Hindlimb muscle (tissue), 1 donor: ENCODE measurements at regions not wholly inside any gene's neighbourhood (a gene's known extent, or its start where the extent isn't known, plus 50 kb on each side); places are given as distances from the start of the nearest gene placed in this dataset.
"Not testable (repeated sequence)": the region's sequence is repeated elsewhere in the genome, so short reads cannot be mapped to it uniquely, and the experiment has no call there.

ENCODE experiments used
- DNase-seq: peaks from one replicate; pipeline ENCODE4 v3.0.0-alpha.2; 2013

DNA sequence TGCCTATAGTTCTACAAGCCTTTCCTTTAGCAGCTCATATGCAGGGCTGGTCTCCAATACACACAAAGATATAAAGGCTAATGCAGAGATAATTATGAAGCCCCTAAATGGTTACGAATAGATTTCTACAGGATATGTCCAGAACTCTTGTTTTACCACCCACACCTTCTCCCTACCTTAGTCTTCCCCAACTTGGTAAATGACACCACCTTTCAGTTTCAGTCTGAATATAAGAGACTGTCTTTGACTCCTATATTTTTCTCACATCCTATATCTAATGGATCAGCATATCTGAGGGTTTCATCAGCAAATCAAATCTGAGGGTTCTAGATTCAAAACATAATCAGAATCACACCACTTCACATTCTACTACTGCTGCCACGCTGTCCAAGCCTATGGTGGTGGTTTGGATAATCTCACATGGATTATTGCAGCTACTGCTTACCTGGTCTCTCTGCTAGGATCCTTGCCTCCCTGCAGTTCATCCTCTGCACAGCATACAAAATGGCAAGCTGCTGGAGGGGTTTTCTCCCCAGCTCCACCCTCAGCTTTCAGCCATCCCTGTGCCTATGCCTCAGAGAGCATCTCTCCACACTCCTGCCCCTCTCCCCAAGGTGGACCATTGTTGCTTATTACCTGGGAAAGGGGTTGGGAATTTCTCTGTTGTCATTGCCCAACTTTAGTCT is 178.0 kb upstream of the SPOPL start:
- DNase-seq = no peak

DNA sequence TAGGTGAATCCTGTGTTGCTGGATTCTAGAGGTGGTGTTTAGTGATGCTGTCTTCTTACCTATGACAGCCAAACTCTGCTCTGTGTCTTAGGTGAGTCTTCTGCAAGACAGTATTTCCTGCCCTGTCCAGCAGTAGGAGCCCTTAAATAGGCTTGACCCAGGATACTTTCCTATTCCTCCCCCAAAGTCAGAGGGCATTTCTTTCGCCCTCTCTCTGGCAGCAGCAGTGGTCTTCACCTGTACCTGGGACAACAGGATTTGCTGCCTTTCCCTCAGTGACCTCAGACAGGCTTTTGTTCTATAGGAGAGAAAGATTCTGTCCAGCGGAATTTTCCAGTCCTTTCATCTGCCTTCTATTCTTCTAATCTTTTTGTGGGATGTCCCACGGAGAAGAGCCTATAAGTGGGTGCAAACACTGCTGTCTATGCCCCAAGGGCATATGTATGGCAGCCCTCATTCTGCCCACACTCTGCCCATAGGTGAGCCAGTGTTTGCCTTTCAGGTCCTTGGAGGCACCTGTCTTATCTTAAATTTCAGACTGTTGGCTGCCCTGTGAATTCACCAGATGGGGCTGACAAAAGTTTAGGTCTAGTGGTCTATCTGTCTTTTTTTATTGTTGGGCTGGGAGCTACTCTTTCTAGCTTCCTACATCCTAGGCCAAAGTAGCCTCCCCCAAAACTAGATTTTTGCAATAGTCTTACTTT is 177.3 kb upstream of the SPOPL start:
- DNase-seq = no peak

DNA sequence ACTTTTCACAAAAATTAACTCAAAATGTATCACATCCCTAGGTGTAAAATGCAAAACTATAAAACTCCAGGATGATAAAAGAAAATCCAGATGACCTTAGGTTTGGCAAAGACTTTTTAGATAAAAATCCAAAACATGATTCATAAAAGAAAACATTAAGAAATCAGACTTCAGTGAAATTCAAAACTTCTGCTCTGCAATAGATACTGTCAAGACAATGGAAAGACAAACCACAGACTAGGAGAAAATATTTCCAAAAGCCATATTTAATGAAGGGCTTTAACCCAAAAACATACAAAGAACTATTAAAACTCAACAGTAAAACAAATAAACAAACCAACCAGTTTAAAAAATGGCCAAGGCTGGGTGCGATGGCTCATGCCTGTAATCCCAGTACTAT is 173.6 kb upstream of the SPOPL start:
- no peak for DNase-seq

DNA sequence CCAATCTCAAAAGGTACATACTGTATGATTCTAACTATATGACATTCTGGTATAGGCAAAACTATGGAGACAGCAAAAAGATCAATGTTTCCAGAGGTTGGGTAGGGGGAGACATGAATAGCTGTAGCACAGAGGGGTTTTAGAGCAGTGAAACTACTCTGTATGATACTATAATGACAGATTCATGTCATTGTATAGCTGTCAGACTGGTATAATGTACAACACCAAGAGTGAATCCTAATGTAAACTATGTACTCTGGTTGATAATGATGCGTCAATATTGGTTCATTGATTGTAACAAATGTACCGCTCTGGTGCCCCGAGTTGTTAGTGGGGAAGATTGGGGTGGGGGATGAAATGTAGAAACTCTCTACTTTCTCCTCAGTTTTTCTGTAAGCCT is 172.4 kb upstream of the SPOPL start:
- no peak for DNase-seq

DNA sequence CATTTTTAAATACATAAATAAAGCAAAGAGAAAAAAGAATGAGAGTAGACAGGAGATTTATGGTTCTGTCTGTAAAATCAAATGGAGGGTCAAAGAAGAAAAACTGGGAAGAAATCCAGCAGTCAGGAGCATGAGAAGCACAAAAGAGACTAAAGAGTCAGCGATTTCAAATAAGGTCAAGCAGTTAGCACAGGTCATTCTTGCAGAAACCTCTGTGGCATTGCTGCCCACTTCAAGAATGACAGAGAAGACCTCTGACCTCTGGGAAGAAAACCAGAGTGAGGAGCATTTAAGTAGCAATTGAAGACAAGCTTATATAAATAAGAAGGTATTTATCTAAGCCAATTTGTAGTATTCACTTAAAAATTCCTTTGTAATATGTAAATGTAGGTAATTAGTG is 172.0 kb upstream of the SPOPL start:
- no peak for DNase-seq

DNA sequence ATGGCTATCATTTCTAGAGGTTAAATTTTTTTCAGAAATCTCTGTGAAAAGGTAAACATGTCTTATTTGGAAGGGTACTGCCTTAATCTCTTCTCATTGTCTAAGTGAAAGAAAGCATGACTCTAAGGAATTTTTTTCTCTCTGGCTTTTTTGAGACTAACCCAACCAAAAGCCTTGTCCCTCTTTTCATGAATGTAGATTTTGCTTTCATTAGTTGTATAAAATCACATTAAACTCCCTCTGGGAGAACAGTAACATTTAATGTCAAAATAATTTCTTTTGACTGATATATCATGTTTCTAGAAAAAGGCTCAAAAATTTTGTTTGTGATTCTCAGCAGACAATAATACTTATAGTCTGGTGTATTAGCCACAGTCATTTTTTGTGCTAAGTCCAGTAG is 168.4 kb upstream of the SPOPL start:
- no peak for DNase-seq

DNA sequence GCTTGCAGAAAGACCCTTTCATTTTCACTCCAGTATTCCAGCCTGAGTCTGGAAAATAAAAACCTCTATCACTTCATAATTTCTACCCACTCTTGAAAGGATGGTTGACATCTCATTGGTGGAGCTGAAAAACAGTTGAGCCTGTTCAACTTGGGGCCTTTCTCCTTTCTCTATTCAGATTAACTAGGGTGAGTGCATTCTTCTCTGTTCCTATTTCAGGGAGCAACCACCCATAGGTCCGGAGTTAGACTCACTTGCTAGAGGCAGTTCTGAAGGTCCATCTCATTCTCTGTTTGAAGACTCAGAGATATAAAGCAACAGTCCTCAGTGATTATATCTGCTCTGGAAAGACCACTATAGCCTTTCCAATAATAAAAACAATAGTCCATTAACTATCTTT is 167.9 kb upstream of the SPOPL start:
- DNase-seq = no peak

DNA sequence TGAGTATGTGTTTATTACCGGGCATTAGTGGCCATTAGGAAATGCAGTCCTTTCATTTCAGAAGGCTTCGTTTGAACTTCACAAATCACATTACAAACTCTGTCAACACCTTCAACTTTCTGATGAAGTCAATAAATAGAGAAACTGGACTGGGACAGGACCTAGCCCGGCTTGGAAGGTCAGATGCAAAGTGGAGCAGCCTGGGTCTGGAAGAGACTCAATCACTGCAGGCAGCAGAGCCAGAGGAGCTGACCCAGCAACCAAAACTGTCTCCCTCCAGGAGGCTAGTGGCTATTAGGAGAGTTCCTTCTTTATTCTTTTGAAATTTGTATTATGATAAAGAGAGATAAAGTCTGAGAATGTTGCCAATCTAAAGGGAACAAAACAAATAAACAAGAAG is 167.2 kb upstream of the SPOPL start:
- no peak for DNase-seq

DNA sequence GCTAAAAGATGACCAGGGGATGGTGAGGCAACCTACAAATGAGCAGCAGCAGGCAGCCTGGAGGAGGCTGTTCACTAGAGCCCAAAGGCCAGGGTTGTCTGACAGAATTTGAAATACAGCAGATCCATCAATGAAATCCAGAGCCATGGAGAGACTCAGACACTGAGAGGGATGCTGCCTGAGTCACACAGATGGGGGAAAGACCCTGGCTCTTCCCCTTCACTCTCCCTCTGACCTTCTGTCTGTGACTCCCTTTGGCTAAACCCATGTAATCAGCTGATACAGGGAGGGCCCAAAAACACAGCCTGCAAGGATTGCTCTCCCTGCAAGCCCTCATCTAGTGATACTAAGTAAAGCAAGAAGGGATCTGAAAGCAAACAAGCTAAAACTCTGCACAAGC is 166.5 kb upstream of the SPOPL start:
- no peak for DNase-seq

DNA sequence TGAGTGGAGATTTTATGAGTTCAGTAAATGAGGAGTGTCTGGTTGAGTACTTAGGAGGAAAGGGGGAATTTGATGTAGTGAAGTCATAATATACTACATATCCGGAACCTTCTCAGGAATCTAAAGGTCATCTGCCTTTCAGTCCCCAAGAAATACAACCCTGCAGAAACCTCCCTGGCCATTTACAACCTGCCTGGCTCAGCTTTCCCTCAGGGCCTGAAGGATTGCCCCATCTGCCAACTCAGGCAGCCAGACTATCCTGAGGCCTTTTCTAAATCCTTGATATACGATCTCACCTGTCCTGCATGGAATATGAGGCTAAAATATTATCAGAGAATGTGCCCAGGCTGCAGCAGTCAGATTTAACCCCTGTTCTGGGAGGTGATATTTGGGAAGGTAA is 165.4 kb upstream of the SPOPL start:
- DNase-seq = no peak

DNA sequence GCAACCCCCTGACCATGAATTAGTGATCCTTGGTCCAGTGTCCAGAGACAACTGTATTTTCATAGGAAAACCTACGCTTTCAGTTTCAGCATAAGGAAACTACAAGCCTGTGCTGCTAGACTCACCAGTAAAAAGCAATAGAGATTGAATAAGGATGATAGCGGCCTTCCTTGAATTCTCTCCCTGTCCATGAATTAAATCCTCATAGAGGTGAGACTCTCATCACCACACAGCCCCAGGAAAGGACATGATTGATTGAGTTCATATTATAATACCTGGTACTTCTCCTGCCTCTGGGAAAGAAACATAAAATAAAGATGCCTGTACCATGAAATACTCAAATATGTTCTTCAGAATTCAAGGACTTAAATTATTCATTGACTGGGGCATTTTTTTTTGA is 146.3 kb upstream of the SPOPL start:
- no peak for DNase-seq

DNA sequence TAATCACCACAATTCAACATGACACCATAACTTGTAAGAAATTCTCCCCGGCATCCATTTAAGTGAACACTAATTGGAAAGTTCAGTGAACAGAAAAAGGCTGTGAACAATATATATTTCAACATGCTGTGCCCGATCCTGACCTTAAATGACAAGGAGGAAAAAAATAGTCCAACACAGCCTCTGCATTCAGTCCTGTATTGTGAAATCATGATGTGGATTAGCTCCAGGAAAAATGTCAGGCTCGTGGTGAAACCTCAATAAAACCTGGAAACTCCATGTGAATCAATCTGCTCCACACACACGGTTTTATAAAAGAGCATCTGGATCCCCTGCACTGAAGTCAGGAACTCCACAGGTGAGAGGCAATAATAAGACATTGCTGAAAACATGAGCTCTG is 145.4 kb upstream of the SPOPL start:
- peak; percentile 27 for DNase-seq

DNA sequence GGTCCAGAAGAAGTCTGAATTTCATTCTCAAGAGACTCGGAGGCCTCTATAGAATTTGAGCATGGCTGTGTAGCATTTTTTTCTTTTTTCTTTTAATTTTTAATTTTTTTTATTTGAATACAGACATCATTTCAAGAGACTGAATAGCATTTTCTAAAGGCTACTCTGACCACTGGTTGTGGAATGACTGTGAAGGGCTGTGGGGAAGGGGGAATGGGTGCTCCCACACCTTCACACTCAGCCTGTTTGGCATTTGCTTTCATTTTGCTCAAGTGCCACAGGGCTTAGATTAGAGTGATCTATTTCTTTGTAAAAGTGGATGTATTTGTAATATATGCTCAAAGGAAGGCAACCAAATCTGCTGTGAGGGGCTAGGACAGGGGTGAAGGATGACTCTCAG is 142.0 kb upstream of the SPOPL start:
- DNase-seq = no peak

DNA sequence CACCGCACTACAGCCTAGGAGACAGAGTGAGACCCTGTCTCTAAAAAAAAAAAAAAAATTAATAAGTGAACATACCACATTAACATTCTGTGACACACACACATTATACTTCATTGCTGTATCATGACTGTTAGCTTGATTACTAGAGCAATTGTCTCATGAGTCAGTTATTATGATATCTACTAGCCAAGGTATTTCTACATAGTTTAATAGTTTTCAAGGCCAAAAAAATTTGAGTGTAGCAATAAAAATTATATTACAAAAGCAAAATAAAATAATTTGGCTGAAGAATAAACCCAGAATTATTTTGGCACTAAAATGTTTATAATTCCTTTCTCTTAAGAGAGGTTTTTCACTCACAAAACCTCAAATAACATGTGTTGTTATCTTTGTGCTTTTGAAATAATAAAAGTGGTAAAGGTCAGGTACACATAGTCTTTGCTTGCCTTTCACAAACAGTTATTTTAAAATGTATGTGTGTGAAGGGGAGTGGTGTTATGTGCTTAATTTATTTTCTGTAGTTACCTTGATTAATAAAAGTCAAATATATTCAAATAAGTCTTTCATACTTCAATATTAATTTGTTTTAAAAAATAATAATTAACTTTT is 136.9 kb upstream of the SPOPL start:
- DNase-seq = no peak

DNA sequence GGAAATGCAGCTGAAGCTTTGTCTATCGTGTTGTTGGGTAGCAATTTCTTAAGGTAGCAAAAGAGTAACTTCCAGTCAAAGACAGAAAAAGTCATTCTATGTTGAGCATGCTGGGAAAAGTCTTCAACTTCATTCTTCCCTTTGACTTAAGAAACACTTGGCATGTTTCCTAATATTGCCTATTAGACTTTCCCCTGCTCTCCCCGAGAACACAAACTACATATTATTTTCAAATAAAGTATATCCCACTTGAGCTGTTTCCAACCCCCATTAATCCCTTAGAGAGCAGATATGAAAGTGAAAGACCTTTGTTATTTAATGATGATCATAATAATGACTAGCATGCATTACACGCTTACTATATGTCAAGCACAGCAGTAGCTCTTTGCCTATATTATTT is 136.0 kb upstream of the SPOPL start:
- DNase-seq = no peak

DNA sequence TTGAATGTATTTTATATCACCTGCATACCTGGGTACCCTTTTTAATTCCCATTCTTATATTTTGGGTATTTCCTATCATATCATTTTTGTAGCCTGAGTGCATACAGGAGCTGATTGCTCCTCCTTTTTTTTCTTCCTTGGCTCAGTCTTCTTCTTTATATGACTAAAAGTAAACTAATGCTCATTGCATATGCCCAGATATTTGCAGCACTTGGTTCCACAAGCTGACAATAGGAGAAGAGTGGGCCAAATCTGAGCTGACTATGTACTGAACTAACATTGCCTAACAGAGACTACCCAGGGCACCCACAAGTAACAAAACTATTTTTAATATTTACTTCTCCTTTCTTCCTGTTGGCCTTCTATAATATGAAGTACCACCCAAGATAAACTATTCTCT is 131.7 kb upstream of the SPOPL start:
- DNase-seq = no peak

DNA sequence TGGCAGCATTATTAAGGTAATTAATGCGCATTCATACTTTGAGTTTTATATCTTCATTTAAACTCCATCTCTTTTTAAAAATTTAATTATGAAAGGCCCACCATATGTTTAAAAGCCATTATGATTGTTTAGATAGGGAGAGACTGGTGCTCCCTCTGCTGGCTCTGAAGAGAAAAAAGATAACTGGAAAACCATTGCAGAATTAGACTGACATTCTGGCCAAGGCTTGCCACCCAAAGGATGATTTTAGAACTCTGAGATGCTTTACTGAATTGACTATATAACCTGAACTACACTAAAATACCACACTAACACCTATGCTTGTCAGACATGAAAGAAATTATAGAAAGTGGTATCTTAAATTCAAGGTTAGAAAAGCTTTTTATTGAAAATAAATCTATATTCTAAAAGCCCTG is 127.6 kb upstream of the SPOPL start:
- DNase-seq = peak; percentile 29

DNA sequence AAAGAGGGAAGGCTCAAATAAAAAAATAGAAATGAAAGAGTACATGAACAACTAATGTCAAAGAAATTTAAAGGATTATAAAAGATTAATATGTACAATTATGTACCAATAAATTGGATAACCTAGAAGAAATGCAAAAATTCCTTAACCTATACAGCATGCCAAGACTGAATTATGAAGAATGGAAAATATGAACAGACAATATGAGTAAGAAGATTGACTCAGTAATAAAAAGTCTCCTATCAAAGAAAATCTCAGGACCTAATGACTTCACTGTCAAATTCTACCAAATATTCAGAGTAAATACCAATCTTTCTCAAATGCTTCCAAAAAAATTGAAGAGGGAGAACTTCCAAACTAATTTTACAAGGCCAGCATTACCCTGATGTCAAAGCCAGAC is 120.2 kb upstream of the SPOPL start:
- no peak for DNase-seq

DNA sequence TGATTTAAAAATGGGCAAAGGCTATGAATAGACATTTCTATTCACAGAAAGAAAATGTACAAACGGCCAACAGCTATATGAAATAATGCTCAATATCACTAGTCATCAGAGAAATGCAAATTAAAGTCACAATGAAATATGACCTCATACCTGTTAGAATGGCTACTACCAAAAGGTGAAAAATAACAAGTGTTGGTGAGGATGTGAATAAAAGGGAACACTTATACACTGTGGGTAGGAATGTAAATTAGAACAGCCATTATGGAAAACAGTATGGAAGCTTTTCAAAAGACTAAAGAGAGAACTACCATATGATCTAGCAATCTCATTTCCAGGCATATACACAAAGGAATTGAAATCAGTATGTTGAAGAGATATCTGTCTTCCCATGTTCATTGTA is 118.9 kb upstream of the SPOPL start:
- no peak for DNase-seq

DNA sequence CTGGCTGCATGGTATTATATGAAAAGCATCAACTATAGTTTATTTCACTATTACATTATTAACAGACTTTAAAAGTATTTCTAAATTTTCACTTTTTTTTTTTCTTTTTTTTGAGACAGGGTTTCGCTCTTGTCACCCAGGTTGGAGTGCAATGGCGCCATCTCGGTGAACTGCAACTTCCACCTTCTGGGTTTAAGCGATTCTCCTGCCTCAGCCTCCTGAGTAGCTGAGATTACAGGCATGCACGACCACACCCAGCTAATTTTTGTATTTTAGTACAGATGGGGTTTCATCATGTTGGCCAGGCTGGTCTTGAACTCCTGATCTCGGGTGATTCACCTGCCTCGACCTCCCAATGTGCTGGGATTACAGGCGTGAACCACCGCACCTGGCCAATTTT is 115.4 kb upstream of the SPOPL start:
- not testable (repeated sequence) for DNase-seq

DNA sequence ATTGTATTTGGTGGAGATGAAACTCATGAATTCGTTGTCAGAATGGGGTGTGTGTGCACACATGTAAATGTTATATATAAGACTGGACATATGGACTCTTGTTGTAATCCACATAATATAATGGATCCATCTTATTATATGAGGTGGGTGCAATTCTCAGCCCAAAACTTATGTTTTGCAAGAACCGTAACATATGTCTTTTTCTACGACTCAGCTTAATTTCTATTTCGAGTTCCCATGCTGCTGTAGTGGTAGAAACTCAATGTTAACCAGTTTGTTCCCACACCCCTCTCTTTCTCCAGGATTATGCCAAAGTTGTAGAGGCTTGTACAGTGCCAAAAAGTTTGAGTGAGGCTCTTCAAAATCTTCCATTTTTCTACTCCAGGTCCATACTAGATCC is 112.5 kb upstream of the SPOPL start:
- DNase-seq = no peak

DNA sequence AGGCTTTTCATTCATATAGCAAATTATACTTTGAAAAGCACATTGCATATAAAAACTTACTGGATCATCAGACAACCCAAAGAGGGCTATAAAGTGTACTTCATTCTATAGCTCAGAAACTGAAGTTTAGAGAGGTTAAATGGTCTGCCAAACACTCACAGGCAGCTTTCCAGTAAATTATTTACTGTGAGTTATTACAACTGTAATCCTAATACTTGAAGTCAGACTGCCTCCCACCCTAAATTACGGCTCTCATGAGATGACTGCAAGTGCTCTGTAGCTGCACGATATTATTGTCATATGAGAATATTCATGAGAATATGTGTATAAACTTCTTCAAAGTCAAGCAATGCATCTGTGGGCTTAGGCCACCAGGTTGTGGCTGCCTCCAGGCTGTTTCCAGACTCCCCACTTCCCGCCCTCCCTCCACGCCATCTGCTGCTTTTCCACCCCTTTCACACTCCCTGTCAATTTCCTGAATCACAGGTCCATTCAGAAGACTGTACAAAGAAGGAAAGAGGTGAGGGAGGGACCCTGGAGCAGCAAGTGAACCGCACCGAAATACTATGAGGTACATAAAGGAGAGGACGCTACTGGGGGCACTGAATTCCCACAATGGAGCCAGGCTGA is 111.1 kb upstream of the SPOPL start:
- peak; percentile 10 for DNase-seq

DNA sequence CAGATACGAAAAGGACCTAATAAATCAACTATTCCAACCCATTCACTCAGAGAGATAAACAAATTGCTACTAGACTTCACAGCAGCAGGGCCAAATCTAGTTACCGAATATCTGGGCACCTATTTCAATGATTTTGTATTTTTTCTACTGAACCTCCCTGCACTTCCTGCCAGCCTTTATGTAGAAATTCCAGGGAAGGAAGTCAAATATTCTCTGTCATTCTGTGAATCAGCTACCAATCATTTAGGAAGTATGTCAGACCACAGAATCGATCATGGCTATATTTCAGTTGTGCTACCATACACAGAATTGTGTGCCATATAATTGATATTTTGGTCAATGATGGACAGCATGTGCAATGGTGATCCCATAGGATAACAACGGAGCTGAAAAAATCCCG is 109.6 kb upstream of the SPOPL start:
- DNase-seq = no peak
